ENCODE measurements at regions not wholly inside any gene's neighbourhood (a gene's known extent, or its start where the extent isn't known, plus 50 kb on each side); places are given as distances from the start of the nearest gene placed in this dataset.

DNA sequence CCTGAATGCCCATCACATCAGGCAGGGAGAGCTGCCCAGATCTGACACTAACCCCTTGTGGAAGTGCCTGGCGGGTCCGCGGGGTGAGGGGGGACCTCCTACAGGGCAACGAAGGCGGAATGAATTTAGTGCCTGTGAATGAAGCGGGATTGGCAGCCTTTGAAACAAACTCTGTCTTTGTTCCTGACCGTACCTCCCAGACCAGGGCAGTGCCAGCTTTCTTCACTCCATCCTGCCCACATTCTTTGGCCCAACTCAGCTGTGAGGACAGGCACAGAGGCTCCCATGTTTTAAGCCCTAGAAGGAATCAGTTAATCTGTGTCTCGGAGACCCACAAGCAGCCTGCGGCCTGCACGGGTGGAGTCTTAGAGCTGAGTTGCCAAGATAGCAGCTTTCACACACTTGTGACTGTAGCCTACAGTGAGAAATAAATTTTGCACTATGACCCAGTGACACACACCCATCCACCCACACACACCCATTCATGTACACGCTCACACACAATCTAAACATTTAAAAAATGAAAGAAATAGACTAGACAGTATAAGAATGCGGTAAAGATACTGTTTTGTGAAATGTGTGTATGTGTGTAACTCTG is 60.1 kb upstream of the USP24 start:
- no peak for DNase-seq

DNA sequence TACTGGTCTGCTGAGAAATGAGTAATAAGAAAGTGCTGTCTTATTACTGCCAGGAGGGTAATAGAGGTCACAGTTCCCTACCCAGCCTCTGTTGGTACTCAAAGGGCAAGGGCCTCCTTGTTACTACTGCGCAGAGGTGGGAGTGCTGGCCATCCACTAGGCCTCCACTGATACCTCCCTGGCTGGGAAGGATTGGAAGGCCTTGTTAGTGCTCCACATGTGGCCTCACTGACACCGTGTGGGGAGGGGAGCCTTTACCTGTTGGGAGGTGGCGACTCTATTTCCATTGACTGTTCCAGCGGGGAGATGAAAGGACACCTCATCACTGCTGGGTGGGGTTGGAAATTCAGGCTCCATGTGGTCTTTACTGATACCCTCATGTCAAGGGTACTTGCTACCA is 57.8 kb upstream of the USP24 start:
- no peak for DNase-seq
